SK-N-MC (cell line): ENCODE measurements at regions not wholly inside any gene's neighbourhood (a gene's known extent, or its start where the extent isn't known, plus 50 kb on each side); places are given as distances from the start of the nearest gene placed in this dataset.

Source experiments
- EZH2 ChIP-seq: fragments of 200-600 bp; sonication (generic); IDR thresholded peaks from one replicate; pipeline ENCODE4 v1.6.1; 2017; ENCODE audit warnings: antibody characterized with exemption
- POLR2AphosphoS5 ChIP-seq: IDR thresholded peaks from 2 replicates; pipeline ENCODE4 v1.6.1; 2012; ENCODE audit warnings: mild to moderate bottlenecking, low read depth, low read length, borderline replicate concordance

- TF ChIP-seq EZH2, result no peak
- no peak for TF ChIP-seq POLR2AphosphoS5
Observed at GRCh38 chr9:87064311-87064710, 117.0 kb upstream of the GAS1 start.
